A549 (cell line): ENCODE measurements at regions not wholly inside any gene's neighbourhood (a gene's known extent, or its start where the extent isn't known, plus 50 kb on each side); places are given as distances from the start of the nearest gene placed in this dataset.

Experiments
- ATAC-seq, 2 experiments: fragments of 200-7000 bp in 1 of 2; fragments of >200 bp in 1 of 2; cut with Nextera tagmentation in 1 of 2; cut with Tn5 transposase in 1 of 2; 3 replicates each; pipeline versions ENCODE4 v1.8.0 to v1.9.1; 2018 to 2020; ENCODE audit warnings: mild to moderate bottlenecking in 1 of 2, moderate library complexity in 1 of 2
- CTCF ChIA-PET: fragments of 300-600 bp; sonication (Branson Sonifier 250); formaldehyde crosslinking; extraction: SDS; loops from one replicate; lab custom pipeline; 2021; ENCODE audit warnings: antibody characterized with exemption, inconsistent platforms; lab: Yijun Ruan, JAX
- POLR2A ChIA-PET: fragments of 350-600 bp; formaldehyde crosslinking; extraction: SDS; loops from one replicate; lab custom pipeline; 2021; ENCODE audit warnings: antibody characterized with exemption, inconsistent platforms; lab: Yijun Ruan, JAX
- DNase-seq, 2 experiments: peaks; one replicate each; pipeline versions ENCODE4 v3.0.0 to v3.0.0-alpha.2; 2011 to 2016; ENCODE audit warnings: low read depth in 1 of 2, low spot score in 1 of 2
- FAIRE-seq: peaks from 2 replicates; lab custom pipeline; 2011; peaks lifted over from hg19 to GRCh38; lab: Jason Lieb, UNC
- H3K27ac ChIP-seq, 2 experiments: fragments of >200 bp; sonication (Bioruptor Twin); formaldehyde crosslinking; 3 replicates each; pipeline ENCODE4 v1.5.1; 2016 to 2017
- H3K4me1 ChIP-seq: fragments of >200 bp; sonication (Bioruptor Twin); formaldehyde crosslinking; 3 replicates; pipeline ENCODE4 v1.6.1; 2016
- H3K4me2 ChIP-seq: fragments of >200 bp; sonication (Bioruptor Twin); formaldehyde crosslinking; 3 replicates; pipeline ENCODE4 v1.6.1; 2016
- H3K4me3 ChIP-seq: fragments of >200 bp; sonication (Bioruptor Twin); formaldehyde crosslinking; 3 replicates; pipeline ENCODE4 v1.5.1; 2016
- H3K9me3 ChIP-seq: fragments of >200 bp; sonication (Bioruptor Twin); formaldehyde crosslinking; 3 replicates; pipeline ENCODE4 v1.6.1; 2016
- BHLHE40 ChIP-seq: IDR thresholded peaks from 2 replicates; pipeline ENCODE4 v1.6.1; 2012; ENCODE audit warnings: low read depth, low read length, inconsistent platforms
- CHD2 ChIP-seq: fragments of 150-350 bp; IDR thresholded peaks from 2 replicates; pipeline ENCODE4 v1.6.1; 2014; ENCODE audit warnings: low read length; ENCODE audit not compliant: partially characterized antibody
- CHD4 ChIP-seq: fragments of 200-600 bp; sonication (generic); IDR thresholded peaks from 2 replicates; pipeline ENCODE4 v1.6.1; 2016; ENCODE audit warnings: antibody characterized with exemption, mild to moderate bottlenecking, borderline replicate concordance
- EHF ChIP-seq: fragments of 250-450 bp; sonication (Bioruptor Pico); IDR thresholded peaks from 2 replicates; pipeline ENCODE4 v1.5.0; 2020; ENCODE audit warnings: mild to moderate bottlenecking
- ESRRA ChIP-seq: fragments of 150-350 bp; IDR thresholded peaks from 2 replicates; pipeline ENCODE4 v1.6.1; 2014; ENCODE audit warnings: mild to moderate bottlenecking, low read length, borderline replicate concordance
- FOSB ChIP-seq: fragments of 250-450 bp; sonication (Bioruptor Pico); IDR thresholded peaks from 2 replicates; pipeline ENCODE4 v1.5.0; 2020; ENCODE audit warnings: mild to moderate bottlenecking, moderate library complexity
- HEYL ChIP-seq: fragments of 250-450 bp; sonication (Bioruptor Pico); IDR thresholded peaks from 2 replicates; pipeline ENCODE4 v1.8.0; 2021; ENCODE audit warnings: mild to moderate bottlenecking, moderate library complexity
- HOXA7 ChIP-seq: fragments of 250-450 bp; sonication (Bioruptor Pico); IDR thresholded peaks from 2 replicates; pipeline ENCODE4 v1.5.0; 2020; ENCODE audit warnings: mild to moderate bottlenecking, moderate library complexity
- HOXB13 ChIP-seq: fragments of 250-450 bp; sonication (Bioruptor Pico); IDR thresholded peaks from 2 replicates; pipeline ENCODE4 v1.5.0; 2020; ENCODE audit warnings: low read depth, mild to moderate bottlenecking, moderate library complexity
- NFE2L2 ChIP-seq: fragments of 150-350 bp; conservative IDR thresholded peaks from 2 replicates; pipeline ENCODE4 v1.6.1; 2014; ENCODE audit warnings: low read length
- POLR2A ChIP-seq: IDR thresholded peaks from 2 replicates; pipeline ENCODE4 v1.6.1; 2012; ENCODE audit warnings: mild to moderate bottlenecking, low read length
- RAD21 ChIP-seq, 2 experiments: fragments of >200 bp in 1 of 2; sonication (Bioruptor Twin) in 1 of 2; formaldehyde crosslinking in 1 of 2; IDR thresholded peaks in 1 of 2; conservative IDR thresholded peaks in 1 of 2; 2 replicates in 1 of 2; 3 replicates in 1 of 2; pipeline ENCODE4 v1.6.1; 2012 to 2018; ENCODE audit warnings: inconsistent platforms in 1 of 2
- RCOR1 ChIP-seq: fragments of 150-350 bp; IDR thresholded peaks from 2 replicates; pipeline ENCODE4 v1.6.1; 2014; ENCODE audit warnings: antibody characterized with exemption, low read length, low read depth
- RFX5 ChIP-seq: fragments of 450-650 bp; IDR thresholded peaks from 2 replicates; pipeline ENCODE4 v1.7.1; 2014; ENCODE audit warnings: antibody characterized with exemption, mild to moderate bottlenecking, moderate library complexity
- RNF2 ChIP-seq: fragments of 200-600 bp; sonication (generic); IDR thresholded peaks from 2 replicates; pipeline ENCODE4 v1.6.1; 2016; ENCODE audit warnings: low read depth, mild to moderate bottlenecking, antibody characterized with exemption, moderate library complexity, borderline replicate concordance
- SMC3 ChIP-seq: fragments of >200 bp; sonication (Bioruptor Twin); formaldehyde crosslinking; IDR thresholded peaks from 3 replicates; pipeline ENCODE4 v1.6.1; 2018; ENCODE audit warnings: inconsistent platforms
- SREBF2 ChIP-seq: fragments of 450-650 bp; IDR thresholded peaks from 2 replicates; pipeline ENCODE4 v1.6.1; 2014; ENCODE audit warnings: mild to moderate bottlenecking, moderate library complexity
- TP53 ChIP-seq: fragments of 250-450 bp; sonication (Bioruptor Pico); IDR thresholded peaks from 2 replicates; pipeline ENCODE4 v1.5.0; 2021; ENCODE audit warnings: mild to moderate bottlenecking, moderate library complexity
- ZC3H11A ChIP-seq: fragments of 450-650 bp; IDR thresholded peaks from 2 replicates; pipeline ENCODE4 v1.6.1; 2014; ENCODE audit warnings: antibody characterized with exemption, mild to moderate bottlenecking
- ZFP36 ChIP-seq: fragments of 450-650 bp; IDR thresholded peaks from 2 replicates; pipeline ENCODE4 v1.6.1; 2014; ENCODE audit warnings: borderline replicate concordance; ENCODE audit not compliant: partially characterized antibody
- WGBS: methylation state at CpG from one replicate; pipeline ENCODE4 v1.1.6; 2017; ENCODE audit errors: missing lambda C conversion rate; 5-methylcytosine and 5-hydroxymethylcytosine counted together
- TF ChIP-seq, protein P1 (sequence below): fragments of 450-650 bp; IDR thresholded peaks from 2 replicates; pipeline ENCODE4 v1.6.1; 2014; ENCODE audit warnings: antibody characterized with exemption
- TF ChIP-seq, protein P2 (sequence below): fragments of >200 bp; sonication (Bioruptor Twin); formaldehyde crosslinking; IDR thresholded peaks from 3 replicates; pipeline ENCODE4 v1.6.1; 2016
- TF ChIP-seq, protein P3 (sequence below): fragments of 150-350 bp; IDR thresholded peaks from 2 replicates; pipeline ENCODE4 v1.6.1; 2014; ENCODE audit warnings: low read depth, mild to moderate bottlenecking, low read length

DNA sequence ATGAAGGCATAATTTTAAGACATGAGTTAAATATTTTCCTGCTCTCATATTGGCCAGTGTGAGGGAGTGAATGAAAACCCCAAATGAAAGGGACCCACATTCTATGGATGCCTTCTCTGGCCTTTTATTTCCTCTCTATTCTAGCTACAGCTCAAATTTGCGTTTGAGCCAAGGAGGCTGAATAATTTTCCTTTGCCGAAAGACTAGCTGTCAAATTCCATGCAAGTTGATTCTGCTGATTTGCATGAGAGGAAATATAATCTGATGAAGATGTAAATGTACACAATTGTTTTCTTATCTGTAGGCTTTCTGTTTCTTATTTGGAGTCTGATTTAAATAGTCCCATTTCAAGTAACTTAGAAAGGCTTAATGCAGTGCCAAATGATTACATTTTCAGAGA lies 438.4 kb upstream of the SPRED2 start:
- no peak overlapping the region for H3K4me2 ChIP-seq
- no peaks in the 10 kb centered on the region for H3K4me1 ChIP-seq
- ATAC-seq, result no peak
- 23% methylated on average over 2 of the region's 2 CpGs for WGBS
- H3K9me3 ChIP-seq, result no peaks in the 10 kb centered on the region
- POLR2A ChIA-PET, result no interaction called here
- CTCF ChIA-PET, result no interaction called here
- no peak for DNase-seq
- no peak overlapping the region for H3K27ac ChIP-seq
- no peak overlapping the region for H3K4me3 ChIP-seq
- TF ChIP-seq FOSB (CRISPR knock-in tag), result no peak
- TF ChIP-seq RNF2, result no peak
- no peak for TF ChIP-seq BHLHE40
- TF ChIP-seq ESRRA, result no peak
- no peak for TF ChIP-seq EHF
- no peak for TF ChIP-seq ZFP36
- TF ChIP-seq, protein P1, sequence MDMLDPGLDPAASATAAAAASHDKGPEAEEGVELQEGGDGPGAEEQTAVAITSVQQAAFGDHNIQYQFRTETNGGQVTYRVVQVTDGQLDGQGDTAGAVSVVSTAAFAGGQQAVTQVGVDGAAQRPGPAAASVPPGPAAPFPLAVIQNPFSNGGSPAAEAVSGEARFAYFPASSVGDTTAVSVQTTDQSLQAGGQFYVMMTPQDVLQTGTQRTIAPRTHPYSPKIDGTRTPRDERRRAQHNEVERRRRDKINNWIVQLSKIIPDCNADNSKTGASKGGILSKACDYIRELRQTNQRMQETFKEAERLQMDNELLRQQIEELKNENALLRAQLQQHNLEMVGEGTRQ, result no peak
- TF ChIP-seq SMC3, result no peak
- TF ChIP-seq HOXA7 (CRISPR knock-in tag), result no peak
- TF ChIP-seq ZC3H11A, result no peak
- no peak for TF ChIP-seq POLR2A
- no peak for TF ChIP-seq CHD4
- no peak for TF ChIP-seq CHD2
- no peak for TF ChIP-seq RCOR1
- TF ChIP-seq RAD21 (conservative IDR thresholded peaks at IDR 0.05 in 1 of 2, IDR thresholded peaks at IDR 0.05 in 1 of 2), result no peak
- TF ChIP-seq HOXB13 (CRISPR knock-in tag), result no peak
- TF ChIP-seq RFX5, result no peak
- FAIRE-seq, result no peak

DNA sequence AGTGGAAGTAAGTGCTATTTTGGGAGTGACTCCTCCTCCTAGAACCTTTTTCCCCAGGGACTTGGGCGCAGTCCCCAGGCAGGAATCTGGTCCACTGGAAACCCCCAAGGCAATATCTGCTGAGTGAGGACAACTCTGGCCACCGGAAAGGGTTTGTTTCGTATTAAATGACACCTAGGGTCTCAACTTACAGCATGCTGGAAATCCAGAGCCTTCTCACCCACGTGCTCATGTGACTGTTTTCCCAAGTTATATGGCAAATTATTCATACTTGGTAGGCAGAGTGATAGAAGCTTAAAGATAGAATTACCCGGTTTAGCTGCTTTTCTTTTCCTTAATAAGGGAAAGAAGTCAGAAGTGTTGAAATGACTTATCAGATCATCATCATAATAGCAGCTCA lies 436.9 kb upstream of the SPRED2 start:
- no peaks in the 10 kb centered on the region for H3K9me3 ChIP-seq
- TF ChIP-seq RAD21 (conservative IDR thresholded peaks at IDR 0.05 in 1 of 2, IDR thresholded peaks at IDR 0.05 in 1 of 2), result no peak
- no peak for TF ChIP-seq RNF2
- TF ChIP-seq, protein P2, sequence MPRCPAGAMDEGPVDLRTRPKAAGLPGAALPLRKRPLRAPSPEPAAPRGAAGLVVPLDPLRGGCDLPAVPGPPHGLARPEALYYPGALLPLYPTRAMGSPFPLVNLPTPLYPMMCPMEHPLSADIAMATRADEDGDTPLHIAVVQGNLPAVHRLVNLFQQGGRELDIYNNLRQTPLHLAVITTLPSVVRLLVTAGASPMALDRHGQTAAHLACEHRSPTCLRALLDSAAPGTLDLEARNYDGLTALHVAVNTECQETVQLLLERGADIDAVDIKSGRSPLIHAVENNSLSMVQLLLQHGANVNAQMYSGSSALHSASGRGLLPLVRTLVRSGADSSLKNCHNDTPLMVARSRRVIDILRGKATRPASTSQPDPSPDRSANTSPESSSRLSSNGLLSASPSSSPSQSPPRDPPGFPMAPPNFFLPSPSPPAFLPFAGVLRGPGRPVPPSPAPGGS, result no peak
- no peak for TF ChIP-seq TP53 (CRISPR knock-in tag)
- no peak for TF ChIP-seq SREBF2
- TF ChIP-seq NFE2L2, result no peak
- TF ChIP-seq CHD2, result no peak
- TF ChIP-seq, all 56 proteins: peak for 0
- ATAC-seq, result no peak
- H3K27ac ChIP-seq, result no peak overlapping the region
- CTCF ChIA-PET, result no interaction called here
- no peaks in the 10 kb centered on the region for H3K4me1 ChIP-seq
- WGBS, result 0% methylated on average over 5 of the region's 5 CpGs
- POLR2A ChIA-PET, result no interaction called here
- no peak for DNase-seq
- H3K4me3 ChIP-seq, result no peak overlapping the region
- FAIRE-seq, result no peak
- no peak overlapping the region for H3K4me2 ChIP-seq

DNA sequence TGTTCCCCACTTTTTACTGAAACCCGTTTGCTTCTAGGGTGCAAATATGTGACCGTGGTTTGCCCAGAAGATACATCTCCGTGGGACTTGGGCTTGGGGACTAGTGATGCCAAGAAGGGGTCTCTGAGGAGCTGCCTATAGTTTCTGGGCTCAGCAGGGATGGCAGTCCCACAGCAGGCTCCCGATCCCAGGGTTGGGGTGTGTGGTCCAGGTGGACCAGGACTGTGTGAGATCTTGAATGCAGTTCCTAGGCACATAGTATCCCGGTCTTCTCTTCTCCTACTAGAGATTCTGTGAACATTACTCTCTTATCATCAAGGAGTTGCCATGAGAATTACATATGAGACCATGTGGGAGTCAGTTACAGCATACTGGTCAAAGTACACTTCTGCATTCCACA lies 435.8 kb upstream of the SPRED2 start:
- TF ChIP-seq FOSB (CRISPR knock-in tag) (no peak), HEYL (CRISPR knock-in tag) (no peak)
- TF ChIP-seq, protein P3, sequence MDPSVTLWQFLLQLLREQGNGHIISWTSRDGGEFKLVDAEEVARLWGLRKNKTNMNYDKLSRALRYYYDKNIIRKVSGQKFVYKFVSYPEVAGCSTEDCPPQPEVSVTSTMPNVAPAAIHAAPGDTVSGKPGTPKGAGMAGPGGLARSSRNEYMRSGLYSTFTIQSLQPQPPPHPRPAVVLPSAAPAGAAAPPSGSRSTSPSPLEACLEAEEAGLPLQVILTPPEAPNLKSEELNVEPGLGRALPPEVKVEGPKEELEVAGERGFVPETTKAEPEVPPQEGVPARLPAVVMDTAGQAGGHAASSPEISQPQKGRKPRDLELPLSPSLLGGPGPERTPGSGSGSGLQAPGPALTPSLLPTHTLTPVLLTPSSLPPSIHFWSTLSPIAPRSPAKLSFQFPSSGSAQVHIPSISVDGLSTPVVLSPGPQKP, result no peak
- CTCF ChIA-PET, result no interaction called here
- POLR2A ChIA-PET, result no interaction called here
- ATAC-seq (no peak), DNase-seq (no peak), FAIRE-seq (no peak)
- Histone ChIP-seq H3K9me3 (no peaks in the 10 kb centered on the region), H3K4me2 (no peak overlapping the region), H3K4me3 (no peak overlapping the region), H3K4me1 (no peaks in the 10 kb centered on the region), H3K27ac (no peak overlapping the region)
- WGBS, result 0% methylated on average over 5 of the region's 5 CpGs
